ENCODE measurements at regions not wholly inside any gene's neighbourhood (a gene's known extent, or its start where the extent isn't known, plus 50 kb on each side); places are given as distances from the start of the nearest gene placed in this dataset.

DNA sequence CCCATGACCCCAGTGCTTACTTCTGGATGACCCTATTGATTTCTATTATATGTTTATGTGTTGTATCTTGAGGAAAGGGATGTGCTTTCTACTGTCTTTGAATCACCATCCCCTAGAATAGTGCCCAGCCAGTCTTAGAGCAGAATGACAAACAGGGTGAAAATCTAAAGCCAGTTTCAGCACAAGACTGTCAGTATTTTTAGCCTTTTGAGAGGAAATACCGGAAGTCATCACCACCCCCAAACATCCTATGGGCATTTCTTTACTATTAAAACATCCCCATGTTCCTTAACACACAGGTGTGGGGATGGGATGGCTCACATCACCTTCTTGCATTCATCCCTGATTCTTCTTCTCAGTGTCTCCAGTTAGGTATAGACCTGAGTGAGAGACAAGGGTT lies 52.1 kb upstream of the UBE2L5 start:
- CTCF ChIA-PET, result interaction anchor here (1.1 kb wide), 1 partner anchor 92 kb away, joined by 3 read pairs; no protein-coding TSS in a partner anchor
- TF ChIP-seq, protein P1, sequence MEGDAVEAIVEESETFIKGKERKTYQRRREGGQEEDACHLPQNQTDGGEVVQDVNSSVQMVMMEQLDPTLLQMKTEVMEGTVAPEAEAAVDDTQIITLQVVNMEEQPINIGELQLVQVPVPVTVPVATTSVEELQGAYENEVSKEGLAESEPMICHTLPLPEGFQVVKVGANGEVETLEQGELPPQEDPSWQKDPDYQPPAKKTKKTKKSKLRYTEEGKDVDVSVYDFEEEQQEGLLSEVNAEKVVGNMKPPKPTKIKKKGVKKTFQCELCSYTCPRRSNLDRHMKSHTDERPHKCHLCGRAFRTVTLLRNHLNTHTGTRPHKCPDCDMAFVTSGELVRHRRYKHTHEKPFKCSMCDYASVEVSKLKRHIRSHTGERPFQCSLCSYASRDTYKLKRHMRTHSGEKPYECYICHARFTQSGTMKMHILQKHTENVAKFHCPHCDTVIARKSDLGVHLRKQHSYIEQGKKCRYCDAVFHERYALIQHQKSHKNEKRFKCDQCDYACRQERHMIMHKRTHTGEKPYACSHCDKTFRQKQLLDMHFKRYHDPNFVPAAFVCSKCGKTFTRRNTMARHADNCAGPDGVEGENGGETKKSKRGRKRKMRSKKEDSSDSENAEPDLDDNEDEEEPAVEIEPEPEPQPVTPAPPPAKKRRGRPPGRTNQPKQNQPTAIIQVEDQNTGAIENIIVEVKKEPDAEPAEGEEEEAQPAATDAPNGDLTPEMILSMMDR (IDR thresholded peaks at IDR 0.05), result no peak
- H3K4me3 Mint-ChIP-seq, result peak overlapping the region; percentile 9
- no peaks in the 10 kb centered on the region for H3K27me3 Mint-ChIP-seq
- H3K27ac Mint-ChIP-seq, result peak overlapping the region; percentile 93
- Histone ChIP-seq H3K27ac (ENCODE audit: low read depth in 1 of 2, low read length in 2 of 2) (peak overlapping the region; percentile 62 to 74), H3K9me3 (ENCODE audit: control insufficient read depth in 1 of 2, insufficient read depth in 1 of 2, low read length in 2 of 2) (no peaks in the 10 kb centered on the region), H3K27me3 (ENCODE audit: control insufficient read depth in 1 of 2, insufficient read depth in 2 of 2, low read length in 2 of 2) (no peaks in the 10 kb centered on the region), H3K4me1 (ENCODE audit: insufficient read depth, low read length) (peaks cover 84% of the 10 kb centered on the region), H3K36me3 (ENCODE audit: insufficient read depth, low read length) (peaks cover 52% of the 10 kb centered on the region), H3K4me3 (ENCODE audit: low read length) (no peak overlapping the region)
- intact Hi-C loops (cut with DNase I, micrococcal nuclease), result loop anchor here (2.0 to 10.0 kb wide), 5 partner anchors 15 to 372 kb away; partner anchors contain the start of gene KATNAL1 (in 1 of the 2)
- H3K36me3 Mint-ChIP-seq (ENCODE audit: low read depth), result peaks cover 46% of the 10 kb centered on the region
- no peaks in the 10 kb centered on the region for H3K9me3 Mint-ChIP-seq
- H3K4me1 Mint-ChIP-seq (ENCODE audit: low read depth), result peaks cover 77% of the 10 kb centered on the region
- POLR2A ChIA-PET, result interaction anchor here (2.5 to 7.0 kb wide), 4 partner anchors 14 to 247 kb away, joined by 16 to 52 read pairs (median 28); partner anchors contain the start of gene USPL1
- DNase-seq, result no peak
- no peak for ATAC-seq (ENCODE audit: poor library complexity)

DNA sequence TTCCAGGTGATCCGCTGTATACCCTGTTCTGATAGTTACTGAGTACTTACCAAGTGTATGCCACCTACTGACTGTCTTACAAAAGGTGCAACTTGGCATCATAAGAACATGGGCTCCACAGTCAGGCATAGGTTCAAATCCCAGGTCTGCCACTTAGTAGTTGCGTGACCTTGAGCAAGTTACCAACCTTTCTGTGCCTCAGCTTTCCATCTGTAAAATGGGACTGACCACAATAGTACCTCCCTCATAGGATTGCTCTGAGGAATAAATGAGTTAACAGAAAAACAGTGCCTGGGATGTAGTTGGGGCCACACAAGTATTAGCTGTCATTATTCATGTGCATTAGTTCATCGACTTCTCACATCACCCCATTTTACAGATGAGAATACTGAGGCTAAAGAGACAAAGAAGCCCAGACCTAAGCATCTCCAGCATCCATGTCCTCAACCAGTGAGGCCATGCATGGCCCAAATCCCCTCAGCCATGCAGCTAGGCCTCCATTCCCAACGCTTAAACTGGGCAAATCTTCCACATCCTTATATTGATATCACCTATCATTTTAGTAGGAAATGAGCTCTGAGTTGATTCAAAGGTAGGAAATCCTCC lies 51.3 kb upstream of the UBE2L5 start:
- peaks cover 89% of the 10 kb centered on the region for H3K4me1 ChIP-seq (ENCODE audit: insufficient read depth, low read length)
- POLR2A ChIA-PET, result interaction anchor here (1.0 to 7.0 kb wide), 17 partner anchors 13 to 417 kb away, joined by 3 to 254 read pairs (median 8); partner anchors contain the start of genes HMGB1, KATNAL1 and USPL1
- ATAC-seq (ENCODE audit: poor library complexity) (no peak), DNase-seq (no peak)
- Mint-ChIP-seq H3K27ac (peak overlapping the region; percentile 93), H3K36me3 (ENCODE audit: low read depth) (peaks cover 37% of the 10 kb centered on the region), H3K9me3 (no peaks in the 10 kb centered on the region), H3K27me3 (no peaks in the 10 kb centered on the region), H3K4me1 (ENCODE audit: low read depth) (peaks cover 78% of the 10 kb centered on the region), H3K4me3 (peak overlapping the region; percentile 21)
- no peaks in the 10 kb centered on the region for H3K9me3 ChIP-seq (ENCODE audit: control insufficient read depth in 1 of 2, insufficient read depth in 1 of 2, low read length in 2 of 2)
- intact Hi-C loops (cut with DNase I, micrococcal nuclease), result loop anchor here (2.0 to 10.0 kb wide), 5 partner anchors 16 to 371 kb away; partner anchors contain the start of gene KATNAL1 (in 1 of the 2)
- CTCF ChIA-PET, result interaction anchor here (0.6 to 5.1 kb wide), 9 partner anchors 23 to 246 kb away, joined by 3 to 51 read pairs (median 6); partner anchors contain the start of gene KATNAL1
- H3K4me3 ChIP-seq (ENCODE audit: low read length), result peak overlapping the region; percentile 30
- peaks cover 43% of the 10 kb centered on the region for H3K36me3 ChIP-seq (ENCODE audit: insufficient read depth, low read length)
- peak overlapping the region; percentile 62 to 74 for H3K27ac ChIP-seq (ENCODE audit: low read depth in 1 of 2, low read length in 2 of 2)
- no peaks in the 10 kb centered on the region for H3K27me3 ChIP-seq (ENCODE audit: control insufficient read depth in 1 of 2, insufficient read depth in 2 of 2, low read length in 2 of 2)
- TF ChIP-seq, protein P1 (IDR thresholded peaks at IDR 0.05), result no peak

DNA sequence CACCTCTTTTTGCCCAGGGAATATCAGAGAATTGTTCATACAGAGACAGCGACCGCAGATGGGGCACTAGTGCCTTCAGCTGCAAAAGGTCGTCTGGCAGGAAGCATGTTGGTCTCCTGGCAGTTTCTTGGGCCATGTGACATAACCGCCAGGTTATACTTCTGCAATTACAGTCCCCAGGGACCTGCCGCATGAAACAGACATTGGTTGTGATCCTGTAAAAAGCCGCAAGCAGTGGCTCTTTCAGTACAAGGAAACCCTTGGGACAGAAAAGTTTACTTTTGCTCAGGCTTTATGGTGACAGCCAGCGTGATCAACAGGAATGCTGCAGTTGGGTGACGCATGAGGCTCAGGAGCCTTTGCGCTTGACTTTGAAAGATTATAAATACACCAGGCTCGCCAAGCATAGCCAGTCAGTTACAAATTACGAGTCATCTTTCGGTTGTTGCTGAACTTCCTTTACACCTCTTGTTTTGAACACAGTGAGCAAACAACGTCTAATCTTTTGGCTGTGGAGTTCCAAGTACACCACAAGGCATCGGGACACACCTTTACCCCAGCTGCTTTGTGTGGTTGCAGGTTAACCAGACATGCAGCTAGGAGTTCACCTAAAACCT lies 50.5 kb upstream of the UBE2L5 start:
- peak; percentile 64 for ATAC-seq (ENCODE audit: poor library complexity)
- ChIA-PET CTCF (interaction anchor here (0.6 to 5.1 kb wide), 10 partner anchors 23 to 368 kb away, joined by 3 to 51 read pairs (median 5); partner anchors contain the start of gene KATNAL1), POLR2A (interaction anchor here (0.9 to 7.0 kb wide), 23 partner anchors 12 to 417 kb away, joined by 3 to 254 read pairs (median 5); partner anchors contain the start of genes HMGB1, KATNAL1, UBE2L5 and USPL1)
- Mint-ChIP-seq H3K36me3 (ENCODE audit: low read depth) (peaks cover 33% of the 10 kb centered on the region), H3K27me3 (no peaks in the 10 kb centered on the region), H3K4me3 (peak overlapping the region; percentile 21), H3K4me1 (ENCODE audit: low read depth) (peaks cover 82% of the 10 kb centered on the region), H3K27ac (peak overlapping the region; percentile 93), H3K9me3 (no peaks in the 10 kb centered on the region)
- peak; percentile 47 to 91 (median 60) for DNase-seq
- Histone ChIP-seq H3K27ac (ENCODE audit: low read depth in 1 of 2, low read length in 2 of 2) (peak overlapping the region; percentile 62 to 74), H3K9me3 (ENCODE audit: control insufficient read depth in 1 of 2, insufficient read depth in 1 of 2, low read length in 2 of 2) (no peaks in the 10 kb centered on the region), H3K27me3 (ENCODE audit: control insufficient read depth in 1 of 2, insufficient read depth in 2 of 2, low read length in 2 of 2) (no peaks in the 10 kb centered on the region), H3K36me3 (ENCODE audit: insufficient read depth, low read length) (peaks cover 36% of the 10 kb centered on the region), H3K4me1 (ENCODE audit: insufficient read depth, low read length) (peaks cover 93% of the 10 kb centered on the region), H3K4me3 (ENCODE audit: low read length) (peak overlapping the region; percentile 30)
- TF ChIP-seq, protein P1 (IDR thresholded peaks at IDR 0.05), result no peak
- intact Hi-C loops (cut with DNase I, micrococcal nuclease), result loop anchor here (1.0 to 10.0 kb wide), 8 partner anchors 17 to 371 kb away; partner anchors contain the start of genes KATNAL1 (in 1 of the 2) and USPL1 (in 1 of the 2)
